ENCODE measurements at regions not wholly inside any gene's neighbourhood (a gene's known extent, or its start where the extent isn't known, plus 50 kb on each side); places are given as distances from the start of the nearest gene placed in this dataset.

- TF ChIP-seq CTCF (IDR thresholded peaks at IDR 0.05 in 4 of 5, conservative IDR thresholded peaks at IDR 0.05 in 1 of 5) (no peak), POLR2A (IDR thresholded peaks at IDR 0.05) (no peak)
Observed at GRCh38 chr6:81353262-81353661, 399.2 kb downstream of the TENT5A start.

Measured in gastrocnemius medialis (tissue), 4 donors.